ENCODE measurements at regions not wholly inside any gene's neighbourhood (a gene's known extent, or its start where the extent isn't known, plus 50 kb on each side); places are given as distances from the start of the nearest gene placed in this dataset.

DNA sequence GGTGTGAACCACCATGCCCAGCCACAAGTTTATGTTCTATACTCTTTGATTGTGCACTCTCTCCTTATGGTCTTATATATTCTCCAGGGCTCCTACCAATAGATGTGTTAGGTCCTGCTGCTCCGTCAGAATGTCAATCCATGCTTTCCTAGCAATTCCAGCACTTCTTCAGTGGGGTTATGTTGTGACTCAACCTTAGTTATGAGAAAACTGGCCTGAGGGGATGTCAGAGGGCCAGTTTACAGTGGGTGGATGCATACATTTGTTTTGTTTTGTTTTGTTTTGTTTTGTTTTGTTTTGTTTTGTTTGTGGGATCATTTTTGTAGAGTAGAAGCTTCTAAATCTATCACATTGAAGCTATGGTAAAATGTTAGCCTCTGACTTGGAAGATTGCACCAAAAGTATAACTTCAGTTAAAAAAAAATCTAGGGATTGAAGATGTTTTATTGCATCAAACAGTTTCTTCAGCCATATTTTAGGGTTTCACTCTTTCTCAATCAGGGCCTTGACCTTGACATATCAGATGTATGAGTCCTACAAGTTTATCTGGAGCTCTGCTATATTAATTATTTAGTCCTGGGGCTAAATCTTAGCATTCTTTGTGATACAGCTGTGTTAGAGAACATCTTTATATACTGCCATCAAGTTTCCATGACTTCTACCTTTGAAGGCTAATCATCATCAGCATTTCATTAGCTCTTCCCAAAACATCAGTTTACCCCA, 191.6 kb upstream of the CNTN5 start:
- Histone ChIP-seq H3K36me3 (no peaks in the 10 kb centered on the region), H3K9me3 (no peaks in the 10 kb centered on the region), H3K27ac (no peak overlapping the region), H3K27me3 (no peaks in the 10 kb centered on the region), H3K4me3 (no peak overlapping the region), H3K4me1 (no peaks in the 10 kb centered on the region)
- TF ChIP-seq EP300 (IDR thresholded peaks at IDR 0.05; ENCODE audit: low read depth): no peak
- TF ChIP-seq POLR2A (IDR thresholded peaks at IDR 0.05): no peak
- no peak for TF ChIP-seq CTCF (IDR thresholded peaks at IDR 0.05)
- 74% methylated on average over 1 of the region's 1 CpG; no CpG with 5 or more reads in 1 of the 2 donors for WGBS, 2 donors (ENCODE audit: low coverage in 1 of 2)
- intact Hi-C loops (cut with DNase I; ENCODE audit: low total_unique reads) (no loop called here), in situ Hi-C loops (cut with MboI; ENCODE audit: low pct_ligation_motif_present in 1 of 4, low pct_unique_long_range_greater_than_20kb in 1 of 4, low sequenced_read_pairs in 3 of 4) (no loop called here)
- DNase-seq: no peak

DNA sequence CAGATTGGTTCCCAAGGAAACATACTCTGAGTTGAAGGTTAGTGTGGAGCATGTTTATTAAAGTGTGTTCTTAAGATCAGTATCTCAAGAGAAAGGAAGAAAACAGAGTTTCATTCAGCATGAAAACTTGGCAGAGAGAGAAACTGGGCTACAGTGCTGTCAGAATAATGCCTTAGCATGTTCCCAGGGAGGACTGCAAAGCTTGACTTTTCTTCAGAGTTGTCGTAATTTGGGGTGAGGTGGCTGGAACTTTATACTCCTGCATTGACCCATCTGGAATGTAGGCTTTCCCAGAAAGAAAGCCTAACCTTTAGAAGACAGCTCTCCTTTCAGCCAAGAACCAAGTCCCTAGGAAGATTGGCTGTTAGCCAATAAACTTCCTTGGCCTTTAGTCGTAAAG, 190.8 kb upstream of the CNTN5 start:
- WGBS, 2 donors (ENCODE audit: low coverage in 1 of 2): 59 to 73% methylated on average over 2 of the region's 2 CpGs
- Histone ChIP-seq H3K36me3 (no peaks in the 10 kb centered on the region), H3K4me3 (no peak overlapping the region), H3K9me3 (no peaks in the 10 kb centered on the region), H3K27ac (no peak overlapping the region), H3K27me3 (no peaks in the 10 kb centered on the region), H3K4me1 (no peaks in the 10 kb centered on the region)
- TF ChIP-seq EP300 (IDR thresholded peaks at IDR 0.05; ENCODE audit: low read depth) (no peak), POLR2A (IDR thresholded peaks at IDR 0.05) (no peak), POLR2AphosphoS5 (IDR thresholded peaks at IDR 0.05) (no peak), CTCF (IDR thresholded peaks at IDR 0.05) (no peak)
- intact Hi-C loops (cut with DNase I; ENCODE audit: low total_unique reads): no loop called here
- in situ Hi-C loops (cut with MboI; ENCODE audit: low pct_ligation_motif_present in 1 of 4, low pct_unique_long_range_greater_than_20kb in 1 of 4, low sequenced_read_pairs in 3 of 4): no loop called here
- DNase-seq: no peak

DNA sequence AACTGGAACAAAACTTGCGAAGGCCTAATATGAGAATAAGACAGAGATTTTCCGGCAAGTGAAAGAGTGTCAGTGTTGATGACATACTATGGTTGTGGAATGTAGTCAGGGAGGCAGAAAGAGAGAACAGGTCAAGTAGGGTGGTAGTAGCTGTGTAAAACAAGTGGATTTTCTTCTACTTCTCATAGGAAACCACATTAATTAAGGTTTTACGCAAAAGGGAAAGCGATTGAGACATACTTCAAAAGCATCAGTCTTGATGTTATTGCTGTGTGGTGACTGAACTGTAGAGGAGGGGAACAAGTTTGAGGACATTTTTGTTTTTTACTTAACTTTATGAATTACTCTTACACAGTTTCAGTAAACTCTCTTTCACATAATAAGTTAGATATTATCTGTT, 186.0 kb upstream of the CNTN5 start:
- WGBS, 2 donors (ENCODE audit: low coverage in 1 of 2): 84 to 87% methylated on average over 4 of the region's 4 CpGs
- H3K27ac ChIP-seq: no peak overlapping the region
- H3K4me1 ChIP-seq: no peaks in the 10 kb centered on the region
- no peak overlapping the region for H3K4me3 ChIP-seq
- no peaks in the 10 kb centered on the region for H3K9me3 ChIP-seq
- no peaks in the 10 kb centered on the region for H3K27me3 ChIP-seq
- in situ Hi-C loops (cut with MboI; ENCODE audit: low pct_ligation_motif_present in 1 of 4, low pct_unique_long_range_greater_than_20kb in 1 of 4, low sequenced_read_pairs in 3 of 4): no loop called here
- intact Hi-C loops (cut with DNase I; ENCODE audit: low total_unique reads): no loop called here
- H3K36me3 ChIP-seq: no peaks in the 10 kb centered on the region
- no peak for DNase-seq
- no peak for TF ChIP-seq CTCF (IDR thresholded peaks at IDR 0.05)
- no peak for TF ChIP-seq EP300 (IDR thresholded peaks at IDR 0.05; ENCODE audit: low read depth)
- no peak for TF ChIP-seq POLR2AphosphoS5 (IDR thresholded peaks at IDR 0.05)
- TF ChIP-seq POLR2A (IDR thresholded peaks at IDR 0.05): no peak

DNA sequence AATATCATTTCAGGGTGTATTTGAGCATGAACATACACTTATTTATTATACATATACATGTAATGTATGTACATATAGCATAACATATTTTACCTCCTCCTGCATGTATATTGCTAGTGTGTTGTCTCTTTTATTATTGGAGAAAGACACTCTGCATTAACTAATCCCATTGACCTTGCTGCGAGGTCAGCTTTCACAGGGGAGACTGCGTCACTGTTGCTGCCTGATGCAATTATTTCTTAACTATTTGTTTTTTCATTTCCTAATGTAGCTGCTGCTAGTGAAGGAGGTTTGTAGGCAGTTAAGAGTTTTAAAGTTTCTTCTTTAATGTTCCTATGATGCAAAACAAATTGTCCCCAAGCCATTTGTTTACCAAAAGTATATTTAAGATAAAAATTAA, 185.4 kb upstream of the CNTN5 start:
- no peak for TF ChIP-seq EP300 (IDR thresholded peaks at IDR 0.05; ENCODE audit: low read depth)
- no peak for TF ChIP-seq POLR2AphosphoS5 (IDR thresholded peaks at IDR 0.05)
- no peak for TF ChIP-seq POLR2A (IDR thresholded peaks at IDR 0.05)
- no peak for TF ChIP-seq CTCF (IDR thresholded peaks at IDR 0.05)
- H3K36me3 ChIP-seq: no peaks in the 10 kb centered on the region
- no peaks in the 10 kb centered on the region for H3K4me1 ChIP-seq
- no peak overlapping the region for H3K27ac ChIP-seq
- H3K4me3 ChIP-seq: no peak overlapping the region
- no peak for DNase-seq
- 71 to 79% methylated on average over 2 of the region's 2 CpGs for WGBS, 2 donors (ENCODE audit: low coverage in 1 of 2)
- no peaks in the 10 kb centered on the region for H3K9me3 ChIP-seq
- no peaks in the 10 kb centered on the region for H3K27me3 ChIP-seq
- in situ Hi-C loops (cut with MboI; ENCODE audit: low pct_ligation_motif_present in 1 of 4, low pct_unique_long_range_greater_than_20kb in 1 of 4, low sequenced_read_pairs in 3 of 4): no loop called here
- intact Hi-C loops (cut with DNase I; ENCODE audit: low total_unique reads): no loop called here
